ENCODE measurements at regions not wholly inside any gene's neighbourhood (a gene's known extent, or its start where the extent isn't known, plus 50 kb on each side); places are given as distances from the start of the nearest gene placed in this dataset.

- Histone ChIP-seq H3K4me2 (ENCODE audit: insufficient read depth, low read length) (peak overlapping the region; percentile 39), H3K27me3 (ENCODE audit: insufficient read depth, low read length, poor library complexity) (no peaks in the 10 kb centered on the region), H3K4me3 (ENCODE audit: low read depth in 1 of 2, low read length in 2 of 2) (no peak overlapping the region), H3K4me1 (ENCODE audit: insufficient read depth, low read length) (peaks cover 53% of the 10 kb centered on the region), H4K20me1 (ENCODE audit: insufficient read depth, low read length) (no peaks in the 10 kb centered on the region), H3K79me2 (ENCODE audit: insufficient read depth, low read length) (no peaks in the 10 kb centered on the region), H3K9me3 (ENCODE audit: insufficient read depth, low read length, severe bottlenecking) (no peaks in the 10 kb centered on the region), H3K9ac (ENCODE audit: low read depth, low read length) (peak overlapping the region; percentile 42), H3K27ac (ENCODE audit: low read length) (peak overlapping the region; percentile 83), H3K36me3 (ENCODE audit: insufficient read depth, low read length) (no peaks in the 10 kb centered on the region), H2AFZ (ENCODE audit: low read depth, low read length) (no peak overlapping the region)
- ATAC-seq (ENCODE audit: insufficient read depth, low read depth) (peak; percentile 79), DNase-seq (peak; percentile 67)
- TF ChIP-seq EZH2 (IDR thresholded peaks at IDR 0.05; ENCODE audit: borderline replicate concordance, low read depth, low read length, severe bottlenecking) = no peak
- TF ChIP-seq CTCF (IDR thresholded peaks at IDR 0.05; ENCODE audit: borderline replicate concordance, extremely low read depth, low read length, poor library complexity, severe bottlenecking) = no peak
Observed at GRCh38 chr10:3972460-3973301, 187.7 kb upstream of the KLF6 start.

- H3K27ac ChIP-seq (ENCODE audit: low read length) = peak overlapping the region; percentile 83
- DNase-seq = peak; percentile 72
Observed at GRCh38 chr10:3971713-3972112, 186.7 kb upstream of the KLF6 start.

GRCh38 chr10:3969876-3970666 lies 185.1 kb upstream of the KLF6 start:
- Histone ChIP-seq H3K36me3 (ENCODE audit: insufficient read depth, low read length) (no peaks in the 10 kb centered on the region), H3K4me3 (ENCODE audit: low read depth in 1 of 2, low read length in 2 of 2) (no peak overlapping the region), H3K9me3 (ENCODE audit: insufficient read depth, low read length, severe bottlenecking) (no peaks in the 10 kb centered on the region), H3K27ac (ENCODE audit: low read length) (peak overlapping the region; percentile 83), H3K27me3 (ENCODE audit: insufficient read depth, low read length, poor library complexity) (no peaks in the 10 kb centered on the region), H4K20me1 (ENCODE audit: insufficient read depth, low read length) (no peaks in the 10 kb centered on the region), H3K4me2 (ENCODE audit: insufficient read depth, low read length) (peak overlapping the region; percentile 7; the same call in 1 of the 2 replicates), H3K9ac (ENCODE audit: low read depth, low read length) (no peak overlapping the region), H3K79me2 (ENCODE audit: insufficient read depth, low read length) (no peaks in the 10 kb centered on the region), H3K4me1 (ENCODE audit: insufficient read depth, low read length) (peaks cover 48% of the 10 kb centered on the region), H2AFZ (ENCODE audit: low read depth, low read length) (peak overlapping the region; percentile 44; the same call in 1 of the 2 replicates)
- TF ChIP-seq CTCF (IDR thresholded peaks at IDR 0.05; ENCODE audit: borderline replicate concordance, extremely low read depth, low read length, poor library complexity, severe bottlenecking) (no peak), EZH2 (IDR thresholded peaks at IDR 0.05; ENCODE audit: borderline replicate concordance, low read depth, low read length, severe bottlenecking) (no peak)
- DNase-seq = no peak
- no peak for ATAC-seq (ENCODE audit: insufficient read depth, low read depth)

More at GRCh38 chr10:3971713-3972112, 186.7 kb upstream of the KLF6 start:
- peak; percentile 29 for TF ChIP-seq CTCF (IDR thresholded peaks at IDR 0.05; ENCODE audit: borderline replicate concordance, extremely low read depth, low read length, poor library complexity, severe bottlenecking)
- TF ChIP-seq EZH2 (IDR thresholded peaks at IDR 0.05; ENCODE audit: borderline replicate concordance, low read depth, low read length, severe bottlenecking) = no peak
- ATAC-seq (ENCODE audit: insufficient read depth, low read depth) = peak; percentile 86
- H3K79me2 ChIP-seq (ENCODE audit: insufficient read depth, low read length) = no peaks in the 10 kb centered on the region
- no peak overlapping the region for H3K4me3 ChIP-seq (ENCODE audit: low read depth in 1 of 2, low read length in 2 of 2)
- peak overlapping the region; percentile 39 for H3K4me2 ChIP-seq (ENCODE audit: insufficient read depth, low read length)
- peaks cover 51% of the 10 kb centered on the region for H3K4me1 ChIP-seq (ENCODE audit: insufficient read depth, low read length)
- H3K9me3 ChIP-seq (ENCODE audit: insufficient read depth, low read length, severe bottlenecking) = no peaks in the 10 kb centered on the region
- peak overlapping the region; percentile 42 for H3K9ac ChIP-seq (ENCODE audit: low read depth, low read length)
- H3K36me3 ChIP-seq (ENCODE audit: insufficient read depth, low read length) = no peaks in the 10 kb centered on the region
- H3K27me3 ChIP-seq (ENCODE audit: insufficient read depth, low read length, poor library complexity) = no peaks in the 10 kb centered on the region
- H4K20me1 ChIP-seq (ENCODE audit: insufficient read depth, low read length) = no peaks in the 10 kb centered on the region
- no peak overlapping the region for H2AFZ ChIP-seq (ENCODE audit: low read depth, low read length)

Data from DND-41 (cell line).